A673 (cell line): ENCODE measurements at regions not wholly inside any gene's neighbourhood (a gene's known extent, or its start where the extent isn't known, plus 50 kb on each side); places are given as distances from the start of the nearest gene placed in this dataset.

ENCODE experiments used
- BruUV-seq: library from RNA; stranded (reverse); fragments of 400-500 nt; replicated peaks from 2 replicates; lab custom pipeline; 2021; lab: Mats Ljungman, UMichigan
- CTCF ChIA-PET: fragments of 300-600 bp; sonication (Branson Sonifier 250); formaldehyde crosslinking; loops from one replicate; lab custom pipeline; 2022; ENCODE audit warnings: antibody characterized with exemption; lab: Charles Lee
- POLR2A ChIA-PET: fragments of 300-600 bp; sonication (Branson Sonifier 250); formaldehyde crosslinking; loops from one replicate; lab custom pipeline; 2022; ENCODE audit warnings: antibody characterized with exemption; ENCODE audit not compliant: low non-redundant PET; lab: Charles Lee
- DNase-seq: peaks from one replicate; pipeline ENCODE4 v3.0.0-alpha.2; 2015; ENCODE audit warnings: low spot score
- H3K27ac ChIP-seq: fragments of 200-600 bp; sonication (generic); 2 replicates; pipeline ENCODE4 v1.5.1; 2016; ENCODE audit warnings: mixed run types, low read depth, mild to moderate bottlenecking, mixed read lengths, antibody characterized with exemption, low read length; ENCODE audit not compliant: poor library complexity, severe bottlenecking
- H3K27me3 ChIP-seq: fragments of 200-600 bp; sonication (generic); replicated peaks from 2 replicates; pipeline ENCODE4 v1.6.1; 2017; ENCODE audit warnings: mixed run types, low read depth, mild to moderate bottlenecking, mixed read lengths, antibody characterized with exemption, low read length; ENCODE audit not compliant: insufficient read depth, poor library complexity
- H3K36me3 ChIP-seq: fragments of 200-600 bp; sonication (generic); 2 replicates; pipeline ENCODE4 v1.6.1; 2016; ENCODE audit warnings: mixed run types, mild to moderate bottlenecking, mixed read lengths, antibody characterized with exemption, low read length; ENCODE audit not compliant: insufficient read depth, poor library complexity, severe bottlenecking
- H3K4me1 ChIP-seq: fragments of 200-600 bp; sonication (generic); 2 replicates; pipeline ENCODE4 v1.6.1; 2017; ENCODE audit warnings: mixed run types, mild to moderate bottlenecking, mixed read lengths, antibody characterized with exemption, low read length; ENCODE audit not compliant: insufficient read depth, poor library complexity, severe bottlenecking
- H3K4me3 ChIP-seq: fragments of 200-600 bp; sonication (generic); 2 replicates; pipeline ENCODE4 v1.5.1; 2016; ENCODE audit warnings: low read depth, mixed run types, mild to moderate bottlenecking, mixed read lengths, low read length; ENCODE audit not compliant: poor library complexity, severe bottlenecking
- H3K9me3 ChIP-seq: fragments of 200-600 bp; sonication (generic); 2 replicates; pipeline ENCODE4 v1.6.1; 2016; ENCODE audit warnings: mixed run types, low read depth, mild to moderate bottlenecking, mixed read lengths, antibody characterized with exemption, low read length; ENCODE audit not compliant: poor library complexity, severe bottlenecking
- EZH2 ChIP-seq: fragments of 200-600 bp; sonication (generic); IDR thresholded peaks from 2 replicates; pipeline ENCODE4 v1.6.1; 2017; ENCODE audit warnings: borderline replicate concordance, low read depth, mild to moderate bottlenecking, mixed read lengths, antibody characterized with exemption, low read length; ENCODE audit not compliant: poor library complexity, severe bottlenecking
- intact Hi-C: fragments of 100-400 bp; cut with micrococcal nuclease; formaldehyde crosslinking; loops from one replicate; pipeline ENCODE4 v1.10.0; 2022; ENCODE audit not compliant: unreplicated experiment
- TF ChIP-seq, protein P1 (sequence below): fragments of 300-800, 200-600 bp; sonication (generic); conservative IDR thresholded peaks from 2 replicates; pipeline ENCODE4 v1.5.1; 2017; ENCODE audit warnings: low read depth, mild to moderate bottlenecking, antibody characterized with exemption, low read length, moderate library complexity, mixed read lengths

DNA sequence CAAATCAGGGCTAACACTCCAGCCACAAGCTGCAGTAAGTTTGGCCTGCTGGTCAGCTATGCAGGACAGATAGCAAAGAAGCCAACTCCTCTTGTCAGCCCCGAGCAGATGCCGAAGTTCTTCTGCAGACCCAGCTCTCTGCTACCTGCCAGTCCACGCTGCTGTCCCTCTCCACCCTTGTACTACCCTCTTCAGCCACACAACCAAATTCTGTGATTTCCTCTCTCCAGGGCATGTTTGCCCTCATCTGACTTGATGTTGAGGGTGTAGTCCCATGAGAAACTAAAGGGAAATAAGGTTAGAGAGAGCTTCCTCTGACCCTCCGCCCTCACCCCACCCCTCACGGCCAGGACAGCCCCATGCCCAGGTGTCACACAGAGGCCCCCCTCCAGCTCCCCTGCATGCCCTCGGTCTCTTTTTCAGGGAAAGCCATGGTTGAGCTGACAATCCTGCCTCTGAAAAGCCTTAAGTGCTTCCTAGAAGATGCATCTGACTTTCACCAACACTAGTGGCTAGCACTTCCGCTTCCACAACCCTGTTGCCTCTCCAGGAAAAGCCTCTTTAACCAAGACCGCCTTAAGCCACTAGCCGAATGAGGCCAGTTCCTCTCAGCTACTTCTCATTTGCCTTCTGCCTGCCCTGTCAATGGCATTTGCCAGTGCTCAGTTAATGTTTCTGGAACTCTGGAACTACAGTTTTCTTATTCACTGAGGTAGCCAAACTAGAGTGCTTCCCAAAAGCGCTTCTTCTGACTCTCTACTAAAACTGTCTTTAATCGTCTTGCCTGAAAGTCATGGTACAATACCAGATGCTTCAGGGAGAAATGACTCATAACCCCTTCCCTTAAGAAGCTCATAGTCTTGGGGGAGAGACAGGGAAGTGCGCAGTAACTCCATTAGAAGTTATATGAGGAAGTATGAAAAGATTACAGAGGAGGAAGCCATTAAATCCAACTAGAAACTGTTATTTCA is 300.4 kb upstream of the STT3B start:
- no peak for TF ChIP-seq EZH2
- Histone ChIP-seq H3K36me3 (no peaks in the 10 kb centered on the region), H3K27me3 (peaks cover 8% of the 10 kb centered on the region), H3K9me3 (no peaks in the 10 kb centered on the region), H3K4me1 (no peaks in the 10 kb centered on the region), H3K4me3 (no peak overlapping the region), H3K27ac (no peak overlapping the region)
- DNase-seq, result no peak
- CTCF ChIA-PET, result no interaction called here
- BruUV-seq, result no TSS peak
- POLR2A ChIA-PET, result no interaction called here
- intact Hi-C loops, result no loop called here

DNA sequence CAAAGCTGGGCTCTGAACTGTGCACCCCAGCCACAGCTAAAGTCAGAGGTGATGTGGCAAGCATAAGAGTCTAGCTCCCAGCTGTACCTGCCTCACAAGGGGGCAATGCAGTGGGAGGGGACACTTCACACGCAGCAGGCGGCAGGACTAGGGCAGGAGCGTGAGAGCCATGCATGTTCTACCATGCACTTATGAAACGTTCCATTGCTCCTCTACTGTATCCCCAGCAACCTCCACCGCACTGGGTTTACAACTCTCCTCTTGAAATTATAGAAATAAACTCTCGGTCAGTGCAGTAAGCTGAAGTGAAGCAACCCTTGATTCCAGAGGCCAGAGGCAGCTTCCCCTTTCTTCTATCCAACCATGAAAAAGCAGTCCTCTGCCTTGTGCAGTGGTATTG is 298.6 kb upstream of the STT3B start:
- H3K27me3 ChIP-seq, result peaks cover 22% of the 10 kb centered on the region
- no peaks in the 10 kb centered on the region for H3K9me3 ChIP-seq
- H3K36me3 ChIP-seq, result no peaks in the 10 kb centered on the region
- H3K4me1 ChIP-seq, result no peaks in the 10 kb centered on the region
- DNase-seq, result no peak
- no peak overlapping the region for H3K27ac ChIP-seq
- TF ChIP-seq EZH2, result no peak
- TF ChIP-seq, protein P1, sequence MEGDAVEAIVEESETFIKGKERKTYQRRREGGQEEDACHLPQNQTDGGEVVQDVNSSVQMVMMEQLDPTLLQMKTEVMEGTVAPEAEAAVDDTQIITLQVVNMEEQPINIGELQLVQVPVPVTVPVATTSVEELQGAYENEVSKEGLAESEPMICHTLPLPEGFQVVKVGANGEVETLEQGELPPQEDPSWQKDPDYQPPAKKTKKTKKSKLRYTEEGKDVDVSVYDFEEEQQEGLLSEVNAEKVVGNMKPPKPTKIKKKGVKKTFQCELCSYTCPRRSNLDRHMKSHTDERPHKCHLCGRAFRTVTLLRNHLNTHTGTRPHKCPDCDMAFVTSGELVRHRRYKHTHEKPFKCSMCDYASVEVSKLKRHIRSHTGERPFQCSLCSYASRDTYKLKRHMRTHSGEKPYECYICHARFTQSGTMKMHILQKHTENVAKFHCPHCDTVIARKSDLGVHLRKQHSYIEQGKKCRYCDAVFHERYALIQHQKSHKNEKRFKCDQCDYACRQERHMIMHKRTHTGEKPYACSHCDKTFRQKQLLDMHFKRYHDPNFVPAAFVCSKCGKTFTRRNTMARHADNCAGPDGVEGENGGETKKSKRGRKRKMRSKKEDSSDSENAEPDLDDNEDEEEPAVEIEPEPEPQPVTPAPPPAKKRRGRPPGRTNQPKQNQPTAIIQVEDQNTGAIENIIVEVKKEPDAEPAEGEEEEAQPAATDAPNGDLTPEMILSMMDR, result no peak
- no peak overlapping the region for H3K4me3 ChIP-seq
- POLR2A ChIA-PET, result no interaction called here
- BruUV-seq, result no TSS peak
- intact Hi-C loops, result no loop called here
- CTCF ChIA-PET, result no interaction called here

DNA sequence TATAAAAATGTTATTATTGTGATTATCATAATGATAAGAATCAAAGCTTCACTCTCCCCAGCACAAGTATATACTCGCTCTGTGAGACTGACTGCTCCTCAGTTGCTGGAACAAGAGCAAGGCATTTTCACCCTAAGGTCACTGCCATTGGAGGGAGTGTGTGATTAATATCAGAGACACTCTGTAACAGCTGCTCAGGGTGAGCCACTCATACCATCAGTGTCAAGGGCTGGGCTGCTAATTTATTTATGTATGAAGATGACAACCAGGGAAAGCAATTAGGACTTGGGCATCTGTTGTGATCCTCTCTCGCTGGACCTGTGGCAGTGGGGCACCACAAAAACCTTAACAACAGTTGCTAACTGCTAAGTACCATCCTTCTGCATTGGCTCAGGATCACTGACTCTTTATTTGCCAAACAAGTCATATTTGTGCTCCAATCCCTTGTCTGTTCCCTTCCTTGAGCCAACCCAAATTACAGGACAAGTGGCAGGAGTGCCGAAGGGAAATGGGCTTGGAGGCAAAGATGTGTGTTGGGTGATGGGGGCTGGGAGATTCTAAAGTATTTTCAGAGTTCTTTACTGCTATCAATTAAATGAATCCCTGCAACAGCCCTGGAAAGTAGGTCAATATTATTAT is 297.5 kb upstream of the STT3B start:
- H3K4me3 ChIP-seq, result no peak overlapping the region
- no peak overlapping the region for H3K27ac ChIP-seq
- no peaks in the 10 kb centered on the region for H3K9me3 ChIP-seq
- POLR2A ChIA-PET, result no interaction called here
- no peaks in the 10 kb centered on the region for H3K4me1 ChIP-seq
- DNase-seq, result no peak
- TF ChIP-seq EZH2, result no peak
- TF ChIP-seq, protein P1, result no peak
- H3K36me3 ChIP-seq, result no peaks in the 10 kb centered on the region
- peaks cover 22% of the 10 kb centered on the region for H3K27me3 ChIP-seq
- intact Hi-C loops, result no loop called here
- BruUV-seq, result no TSS peak
- CTCF ChIA-PET, result no interaction called here
